ENCODE measurements at regions not wholly inside any gene's neighbourhood (a gene's known extent, or its start where the extent isn't known, plus 50 kb on each side); places are given as distances from the start of the nearest gene placed in this dataset.
"Not testable (repeated sequence)": the region's sequence is repeated elsewhere in the genome, so short reads cannot be mapped to it uniquely, and the experiment has no call there.

DNA sequence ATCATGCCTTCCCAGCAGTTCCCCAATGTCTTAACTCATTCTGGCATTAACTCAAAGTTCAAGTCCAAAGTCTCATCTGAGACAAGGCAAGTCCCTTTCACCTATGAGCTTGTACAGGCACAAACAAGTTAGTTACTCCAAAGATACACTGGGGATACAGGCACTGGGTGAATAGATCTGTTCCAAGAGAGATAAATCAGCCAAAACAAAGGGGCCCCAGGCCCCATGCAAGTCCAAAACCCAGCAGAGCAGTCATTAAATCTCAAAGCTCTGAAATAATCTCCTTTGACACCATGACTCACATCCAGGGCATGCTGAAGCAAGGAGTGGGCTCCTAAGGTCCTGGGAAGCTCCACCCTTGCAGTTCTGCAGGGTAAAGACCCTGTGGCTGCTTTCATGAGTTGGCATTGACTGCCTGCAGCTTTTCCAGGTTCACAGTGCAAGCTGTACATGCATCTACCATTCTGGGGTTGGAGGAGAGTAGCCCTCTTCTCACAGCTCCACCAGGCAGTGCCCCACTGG lies 332.2 kb upstream of the KIF2B start:
- no peak for DNase-seq (ENCODE audit: low read depth)

DNA sequence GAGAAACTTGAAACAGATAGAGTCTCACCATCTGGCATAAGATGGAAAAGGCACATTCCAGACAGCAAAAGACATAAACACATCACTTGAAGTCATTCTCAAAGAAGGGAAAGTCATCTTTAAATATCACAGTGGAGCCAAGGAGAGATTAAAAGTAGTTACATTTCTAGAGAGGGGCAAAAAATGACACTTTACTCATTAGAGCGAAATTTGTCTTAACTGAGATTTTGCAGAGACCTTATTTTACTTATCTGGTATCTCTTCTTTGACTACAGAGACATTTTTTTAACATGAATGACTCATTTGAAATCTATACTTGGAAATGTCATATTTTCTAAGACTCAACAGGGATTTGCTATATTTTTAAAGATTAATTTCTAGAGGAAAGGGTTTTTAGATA lies 339.0 kb upstream of the KIF2B start:
- DNase-seq (ENCODE audit: low read depth) = no peak

DNA sequence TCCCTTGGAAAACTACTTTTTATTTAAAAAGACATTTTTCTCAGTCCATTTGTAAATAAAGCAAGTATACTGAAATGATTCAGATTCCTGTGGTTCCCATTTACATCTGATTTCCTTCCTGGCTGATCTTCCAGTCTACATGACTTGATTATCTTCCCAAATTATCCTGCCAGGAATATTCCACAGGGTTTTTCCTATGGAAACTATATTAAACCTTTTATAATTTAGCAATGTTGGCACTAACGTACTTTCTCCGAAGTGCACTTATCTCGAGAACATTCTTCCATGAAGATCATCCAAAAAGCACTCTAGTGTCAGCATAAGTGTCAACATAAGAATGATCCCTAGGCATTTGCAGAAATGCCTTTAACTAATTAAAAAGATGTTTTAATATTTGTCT lies 347.7 kb upstream of the KIF2B start:
- no peak for DNase-seq (ENCODE audit: low read depth)

DNA sequence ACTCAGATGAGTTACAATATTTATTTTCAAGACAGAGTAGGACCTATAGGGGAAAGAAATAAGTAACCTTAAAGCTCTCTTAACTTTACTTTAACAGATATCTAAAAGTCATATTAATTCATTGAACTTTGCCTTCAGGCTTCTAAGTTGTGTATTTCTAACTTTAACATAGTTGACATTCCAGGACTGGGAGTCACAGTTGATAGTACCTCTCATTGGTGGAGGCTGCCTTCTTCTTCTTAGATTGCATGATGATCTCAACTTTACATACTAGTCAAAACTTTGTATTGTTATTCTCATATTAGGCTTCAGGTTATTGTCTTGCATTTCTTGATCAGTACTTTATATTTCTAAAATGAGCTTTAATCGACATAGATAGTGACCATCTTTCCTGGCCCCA lies 350.1 kb upstream of the KIF2B start:
- no peak for DNase-seq (ENCODE audit: low read depth)

DNA sequence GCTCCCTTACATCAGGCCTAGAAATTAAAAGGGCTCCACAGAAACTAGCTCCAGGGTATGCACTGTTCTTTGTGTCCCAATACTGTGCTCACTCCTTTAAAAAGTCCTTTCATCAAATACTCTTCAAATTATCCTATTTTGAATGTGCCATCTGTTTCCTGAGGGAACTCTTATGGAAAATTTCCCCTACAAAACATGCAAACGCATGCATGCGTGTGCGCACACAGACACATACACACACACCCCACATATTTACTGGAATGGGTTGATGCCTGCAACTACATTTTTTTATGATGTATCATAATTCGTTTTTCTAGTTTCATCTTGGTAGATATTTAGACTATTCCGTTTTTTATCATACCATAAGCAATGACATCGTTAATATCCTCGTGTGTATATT lies 351.2 kb upstream of the KIF2B start:
- no peak for DNase-seq (ENCODE audit: low read depth)

DNA sequence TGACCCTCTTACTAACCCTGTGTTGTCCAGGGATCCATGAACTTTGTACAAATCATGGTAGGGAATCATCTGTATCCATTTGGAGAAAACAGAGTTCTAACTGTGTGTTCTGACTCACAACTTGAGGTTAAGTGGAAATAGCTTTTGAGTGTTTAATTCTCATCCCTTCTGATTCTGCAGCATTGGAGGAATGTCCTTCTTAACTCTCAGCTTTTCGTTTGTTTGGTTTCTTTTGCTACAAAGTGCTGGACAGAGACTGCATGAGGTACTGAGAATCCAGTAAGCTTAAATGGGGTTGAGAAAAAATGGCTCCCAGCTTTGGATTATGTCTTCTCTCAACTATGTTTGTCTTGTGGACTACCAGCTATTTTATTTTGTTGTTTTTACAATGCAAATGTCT lies 352.1 kb upstream of the KIF2B start:
- no peak for DNase-seq (ENCODE audit: low read depth)

DNA sequence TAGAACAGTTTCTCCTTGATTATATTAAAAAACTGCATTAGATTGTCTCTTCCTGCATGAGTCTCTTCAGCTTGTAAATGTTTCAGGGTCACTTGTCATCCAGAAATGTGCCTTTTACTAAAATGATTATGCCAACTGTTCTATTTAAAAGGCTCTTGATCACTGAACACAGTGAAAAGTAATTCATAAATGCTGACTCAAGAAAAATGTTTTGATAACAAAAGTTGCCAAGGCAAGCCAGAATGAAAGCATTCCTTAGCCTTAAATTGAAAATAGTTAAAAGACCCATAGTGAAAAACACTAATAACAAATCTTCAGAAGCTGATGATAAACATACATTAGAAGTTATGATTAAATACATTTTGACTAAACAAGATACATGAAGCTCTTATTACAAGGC lies 356.0 kb upstream of the KIF2B start:
- no peak for DNase-seq (ENCODE audit: low read depth)

DNA sequence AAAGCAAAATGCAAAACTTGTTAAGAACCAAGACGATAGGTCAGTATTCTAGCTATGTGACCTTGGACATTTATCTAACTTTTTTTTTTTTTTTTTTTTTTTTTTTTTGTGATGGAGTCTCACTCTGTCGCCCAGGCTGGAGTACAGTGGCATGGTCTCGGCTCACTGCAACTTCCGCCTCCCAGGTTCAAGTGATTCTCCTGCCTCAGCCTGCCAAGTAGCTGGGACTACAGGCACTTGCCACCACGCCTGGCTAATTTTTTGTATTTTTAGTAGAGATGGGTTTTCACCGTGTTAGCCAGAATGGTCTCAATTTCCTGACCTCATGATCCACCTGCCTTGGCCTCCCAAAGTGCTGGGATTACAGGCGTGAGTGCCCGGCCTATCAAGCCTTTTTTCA lies 358.3 kb upstream of the KIF2B start:
- not testable (repeated sequence) for DNase-seq (ENCODE audit: low read depth)

DNA sequence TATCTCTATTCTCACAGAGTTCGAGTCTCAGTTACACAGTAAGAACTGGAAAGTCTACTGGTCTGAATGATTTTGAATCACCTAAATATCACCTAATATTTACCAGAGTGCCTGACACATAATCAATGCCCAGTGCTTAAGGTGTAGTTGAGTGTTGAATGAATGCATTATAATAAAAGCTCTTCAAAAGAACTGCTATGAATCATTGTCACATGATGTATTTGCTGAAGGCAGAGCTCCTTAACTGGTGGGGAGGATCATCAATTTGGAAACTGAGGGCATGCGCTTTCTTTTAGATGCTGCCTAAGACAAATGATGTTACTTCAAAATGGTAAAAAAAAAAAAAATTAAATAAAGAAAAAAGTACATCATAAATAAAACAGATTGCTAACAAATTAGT lies 359.4 kb upstream of the KIF2B start:
- DNase-seq (ENCODE audit: low read depth) = no peak

DNA sequence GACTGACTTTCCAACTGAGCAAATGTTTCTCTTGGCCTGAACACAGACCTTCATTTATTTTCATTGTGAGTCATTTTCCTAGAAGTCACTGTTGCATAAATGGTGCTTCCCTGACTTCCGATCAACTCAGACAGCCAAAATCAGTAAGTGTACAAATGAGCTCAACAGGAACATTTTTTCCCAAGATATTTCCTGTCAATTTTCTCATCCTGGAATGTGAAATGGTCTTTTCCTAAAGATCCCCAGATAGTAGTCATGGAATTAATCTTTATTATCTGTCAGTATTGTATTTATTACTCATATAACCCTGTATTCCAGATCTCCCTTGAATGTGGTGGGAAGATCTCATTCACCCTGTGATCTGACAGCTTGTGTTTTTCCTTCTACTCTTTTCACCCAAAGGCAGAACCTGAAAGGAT lies 360.3 kb upstream of the KIF2B start:
- DNase-seq (ENCODE audit: low read depth) = no peak

DNA sequence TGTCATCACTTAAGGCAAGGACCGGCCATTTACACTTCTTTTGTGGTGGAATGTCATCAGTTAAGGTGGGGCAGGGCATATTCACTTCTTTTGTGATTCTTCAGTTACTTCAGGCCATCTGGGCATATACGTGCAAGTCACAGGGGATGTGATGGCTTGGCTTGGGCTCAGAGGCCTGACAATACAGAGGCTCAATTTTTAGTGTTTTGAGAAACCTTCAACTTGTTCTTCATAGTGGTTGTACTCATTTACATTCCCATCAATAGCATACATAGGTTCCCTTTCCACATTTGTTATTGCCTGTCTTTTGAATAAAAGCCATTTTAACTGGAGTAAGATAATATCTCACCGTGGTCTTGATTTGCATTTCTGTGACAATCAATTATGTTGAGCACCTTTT lies 366.8 kb upstream of the KIF2B start:
- not testable (repeated sequence) for DNase-seq (ENCODE audit: low read depth)

DNA sequence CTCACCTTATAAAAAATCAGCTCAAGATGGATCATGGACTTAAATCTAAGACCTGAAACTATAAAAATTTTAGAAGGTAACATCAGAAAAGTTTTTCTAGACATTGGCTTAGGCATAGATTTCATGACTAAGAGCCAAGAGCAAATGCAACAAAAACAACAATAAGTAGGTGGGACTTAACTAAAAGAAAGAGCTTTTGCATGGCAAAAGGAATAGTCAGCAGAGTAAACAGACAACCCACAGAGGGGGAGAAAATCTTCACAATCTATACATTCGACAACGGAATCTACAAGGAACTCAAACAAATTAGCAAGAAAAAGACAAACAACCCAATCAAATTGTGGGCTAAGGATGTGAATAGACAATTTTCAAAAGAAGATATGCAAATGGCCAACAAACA lies 368.4 kb upstream of the KIF2B start:
- DNase-seq (ENCODE audit: low read depth) = no peak

DNA sequence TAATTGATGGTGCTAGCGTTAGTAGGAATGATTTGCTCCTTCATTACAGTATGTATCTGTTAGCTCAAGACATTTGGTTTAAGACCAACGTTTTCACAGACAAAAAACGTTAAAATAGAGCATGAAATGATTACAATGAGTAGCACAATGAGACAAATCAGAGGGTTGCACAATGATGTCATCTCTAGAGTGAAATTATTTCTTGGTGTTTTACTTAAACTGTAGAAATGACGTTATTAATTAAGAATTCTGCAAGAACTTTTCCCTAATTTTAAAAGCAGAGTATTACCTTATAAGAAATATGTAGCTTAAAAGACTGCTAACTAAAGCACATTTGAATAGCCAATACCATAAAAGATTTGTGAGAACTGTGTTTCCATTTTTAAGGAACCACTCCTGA lies 373.4 kb upstream of the KIF2B start:
- no peak for DNase-seq (ENCODE audit: low read depth)

DNA sequence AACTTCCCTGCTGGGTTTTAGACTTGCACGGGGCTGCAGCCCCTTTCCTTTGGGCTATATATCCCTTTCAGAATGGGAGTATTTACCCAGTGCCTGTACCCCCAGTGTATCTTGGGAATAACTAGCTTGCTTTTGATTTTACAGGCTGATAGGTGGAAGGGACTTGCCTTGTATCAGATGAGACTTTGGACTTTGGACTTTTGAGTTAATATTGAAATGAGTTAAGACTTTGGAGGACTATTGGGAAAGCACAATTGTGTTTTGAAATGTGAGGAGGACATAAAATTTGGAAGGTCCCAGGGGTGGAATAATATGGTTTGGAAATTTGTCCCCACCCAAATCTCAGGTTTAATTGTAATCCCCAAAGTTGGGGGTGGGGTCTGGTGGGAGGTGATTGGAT lies 393.8 kb upstream of the KIF2B start:
- DNase-seq (ENCODE audit: low read depth) = no peak

DNA sequence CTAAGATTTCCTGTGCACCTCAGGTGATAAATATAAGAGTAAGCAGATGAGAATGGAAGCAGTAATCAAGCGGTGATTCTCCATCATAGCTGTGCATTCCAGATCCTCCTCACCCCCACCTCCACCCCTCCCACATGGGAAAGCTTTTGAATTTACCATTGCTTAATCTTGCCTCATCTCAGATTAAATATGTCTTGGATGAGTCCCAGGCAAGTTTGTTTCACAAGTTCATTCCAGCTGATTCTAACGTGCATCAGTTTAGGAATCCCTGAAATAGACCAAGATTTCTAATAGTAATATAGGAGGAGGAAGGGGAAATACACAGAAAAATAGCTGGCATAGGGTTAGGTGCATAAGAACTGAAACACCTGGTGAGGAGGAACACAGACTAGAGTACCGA lies 396.2 kb upstream of the KIF2B start:
- no peak for DNase-seq (ENCODE audit: low read depth)

DNA sequence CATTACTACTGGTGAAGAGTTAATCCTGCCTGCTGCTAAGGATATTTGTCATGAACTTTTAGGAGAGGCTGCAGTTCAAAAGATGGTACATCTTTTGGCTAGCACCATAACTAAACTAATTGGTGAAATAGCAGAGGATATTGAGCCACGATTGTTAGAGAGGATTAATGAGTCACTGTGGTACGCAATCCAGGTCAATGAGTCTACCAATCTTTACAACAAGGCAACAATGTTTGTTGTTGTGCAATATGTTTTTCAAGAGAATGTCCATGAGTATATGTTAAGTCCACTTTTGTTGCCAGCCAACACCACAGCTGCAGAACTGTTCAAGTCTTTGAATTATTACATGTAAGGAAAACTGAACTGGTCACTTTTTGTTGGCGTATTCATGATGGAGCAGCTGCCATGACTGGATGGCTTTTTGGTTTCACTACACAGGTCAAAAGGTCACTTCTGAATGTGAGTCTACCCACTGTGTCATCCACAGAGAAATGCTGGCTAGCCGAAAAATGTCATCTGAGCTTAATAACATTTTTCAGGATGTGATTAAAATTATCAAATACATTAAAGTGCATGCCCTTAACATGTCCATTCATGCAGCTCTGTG lies 402.6 kb upstream of the KIF2B start:
- DNase-seq (ENCODE audit: low read depth) = no peak

DNA sequence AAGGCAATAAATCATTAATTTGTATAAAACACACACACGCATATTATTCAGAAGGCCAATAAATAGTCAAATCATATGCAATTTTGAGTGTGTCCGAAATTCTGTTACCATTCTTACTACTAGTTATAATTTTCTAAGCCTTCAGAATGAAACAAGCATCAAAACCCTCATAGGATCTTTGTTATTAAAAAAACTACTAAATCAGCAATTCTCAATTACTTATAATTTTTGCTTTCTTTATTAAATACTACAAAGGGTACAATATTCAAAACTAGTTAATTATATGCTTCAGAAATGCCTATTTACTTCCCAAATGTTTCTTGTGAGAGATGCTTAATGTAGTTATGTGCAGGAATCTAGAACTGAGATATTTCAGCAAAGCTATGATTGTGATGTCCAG lies 413.1 kb upstream of the KIF2B start:
- DNase-seq (ENCODE audit: low read depth) = no peak

DNA sequence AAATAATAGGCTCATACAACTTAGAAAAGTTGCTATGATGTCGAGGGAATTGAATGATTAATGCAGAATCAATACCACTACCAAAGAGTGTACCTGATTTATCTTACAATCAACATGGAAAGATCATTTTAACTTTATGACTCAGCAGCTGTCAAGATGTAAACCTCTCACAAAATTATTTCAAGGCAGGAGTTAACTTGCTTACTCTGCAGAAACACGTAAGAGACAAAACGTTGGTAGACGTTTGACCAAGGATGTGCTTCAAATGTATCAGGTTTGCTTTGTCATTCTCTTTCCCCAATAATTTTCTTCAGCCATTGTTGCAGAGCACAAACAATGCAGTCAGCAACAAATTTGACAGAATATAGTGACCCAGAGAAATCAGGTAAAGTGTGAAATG lies 415.8 kb upstream of the KIF2B start:
- DNase-seq (ENCODE audit: low read depth) = no peak

DNA sequence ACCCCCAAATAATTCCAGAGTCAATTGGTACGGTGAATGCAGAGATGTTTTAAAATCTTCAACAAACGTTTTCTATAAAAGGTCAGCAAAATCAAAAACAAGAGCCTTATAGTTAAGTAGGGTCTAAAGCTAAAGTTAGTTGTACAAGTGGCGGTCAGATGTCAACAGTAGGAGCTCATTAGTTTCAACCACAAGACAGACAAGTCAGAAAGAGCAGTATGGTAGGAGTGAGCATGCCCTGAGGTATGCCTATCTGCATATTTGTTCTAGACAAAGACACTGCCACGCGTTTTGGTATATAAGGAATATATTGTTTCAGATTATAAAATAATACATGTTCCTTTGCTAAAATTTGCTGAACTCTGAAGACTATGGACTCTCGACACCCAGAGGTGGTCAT lies 431.5 kb upstream of the KIF2B start:
- DNase-seq (ENCODE audit: low read depth) = no peak

DNA sequence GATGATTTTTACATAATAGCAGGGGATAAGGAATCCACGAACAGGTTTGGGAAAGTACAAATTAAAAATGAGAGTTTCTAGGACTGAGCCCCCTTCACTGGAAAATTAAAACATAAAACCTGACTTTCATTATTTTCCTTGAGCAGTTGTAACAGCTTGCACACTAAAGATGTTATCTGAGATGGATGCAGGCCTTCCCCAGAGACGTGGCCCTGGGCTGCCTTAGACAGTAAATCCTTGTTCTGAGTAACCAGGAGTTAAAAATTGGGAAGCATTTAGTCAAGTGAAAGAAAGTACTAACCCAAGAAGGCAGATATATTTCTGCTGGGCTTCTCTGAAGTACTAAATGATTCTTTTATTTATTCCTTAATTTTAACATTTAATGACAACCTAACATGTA lies 432.2 kb upstream of the KIF2B start:
- DNase-seq (ENCODE audit: low read depth) = no peak

DNA sequence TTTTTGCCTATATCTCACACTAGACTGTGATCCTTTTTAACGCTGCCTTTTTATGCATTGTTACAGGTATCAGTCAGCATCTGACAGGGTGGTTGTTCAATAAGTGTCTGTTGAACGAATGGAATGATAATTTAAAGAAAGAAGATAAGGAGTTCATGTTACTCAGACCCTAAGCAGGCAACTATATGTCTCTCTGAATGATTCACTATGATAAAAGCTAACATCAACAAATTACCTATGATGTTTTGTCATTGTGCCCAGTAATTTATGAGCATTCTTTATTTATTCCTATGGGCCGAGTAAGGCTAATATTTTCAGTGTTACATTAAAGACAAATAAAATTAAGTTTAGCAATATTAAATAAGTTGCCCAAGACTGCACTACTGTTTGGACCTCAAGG lies 435.0 kb upstream of the KIF2B start:
- DNase-seq (ENCODE audit: low read depth) = no peak

DNA sequence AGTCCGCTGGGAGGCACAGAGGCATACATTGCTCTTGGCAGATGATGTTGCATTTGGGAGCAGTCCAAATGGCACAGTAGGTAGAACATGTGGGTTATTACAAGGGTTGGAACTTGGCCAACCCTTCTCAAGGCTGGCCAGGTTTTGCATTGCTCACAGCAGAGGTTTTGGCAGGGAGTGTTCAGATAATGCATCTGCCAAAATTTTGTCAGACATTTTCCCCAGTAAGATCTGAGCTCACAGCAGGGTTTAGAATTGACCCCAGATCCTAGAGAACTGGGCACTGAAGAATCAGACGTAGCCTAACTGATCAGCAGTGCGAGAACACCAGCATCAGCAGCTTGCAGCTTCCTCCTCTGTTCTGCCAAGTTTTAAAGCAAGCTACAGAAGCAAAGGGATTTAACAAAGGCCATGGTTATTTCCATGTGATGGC lies 468.8 kb upstream of the KIF2B start:
- no peak for DNase-seq (ENCODE audit: low read depth)

DNA sequence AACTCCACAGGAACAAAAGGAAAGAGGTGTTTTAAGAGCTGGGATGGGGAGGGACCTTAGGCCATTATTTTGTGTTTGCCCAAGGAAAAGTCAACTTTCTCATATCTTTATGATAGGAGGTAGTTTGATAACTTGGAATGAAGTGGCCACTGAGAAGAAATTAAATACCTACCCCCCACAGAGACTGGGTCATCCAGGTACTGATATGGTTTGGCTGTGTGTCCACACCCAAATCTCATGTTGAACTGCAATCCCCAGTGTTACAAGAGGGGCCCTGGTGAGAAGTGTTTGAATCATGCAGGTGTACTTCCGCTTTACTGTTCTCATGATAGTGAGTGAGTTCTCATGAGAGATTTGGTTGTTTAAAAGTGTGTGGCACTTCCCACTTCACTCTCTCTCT lies 477.9 kb upstream of the KIF2B start:
- DNase-seq (ENCODE audit: low read depth) = no peak

DNA sequence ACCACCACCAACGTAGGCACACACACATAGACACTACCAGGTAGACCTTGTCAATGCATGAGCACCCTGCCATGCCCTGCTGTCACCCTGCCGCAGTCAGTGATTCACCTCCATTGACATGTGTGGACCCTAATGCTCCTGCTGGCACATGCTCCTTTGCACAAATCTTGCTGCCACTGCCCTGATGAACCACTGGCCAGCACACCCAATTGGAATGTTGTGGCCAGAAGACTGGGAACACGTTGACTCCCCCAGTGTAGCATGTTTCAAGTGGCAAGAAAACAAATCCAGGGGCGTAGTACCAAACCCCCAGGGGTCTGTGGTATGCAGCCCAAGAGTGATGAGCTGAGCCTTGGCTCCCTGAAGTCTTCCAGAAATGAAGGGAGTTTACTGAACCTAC lies 486.4 kb upstream of the KIF2B start:
- DNase-seq (ENCODE audit: low read depth) = no peak

DNA sequence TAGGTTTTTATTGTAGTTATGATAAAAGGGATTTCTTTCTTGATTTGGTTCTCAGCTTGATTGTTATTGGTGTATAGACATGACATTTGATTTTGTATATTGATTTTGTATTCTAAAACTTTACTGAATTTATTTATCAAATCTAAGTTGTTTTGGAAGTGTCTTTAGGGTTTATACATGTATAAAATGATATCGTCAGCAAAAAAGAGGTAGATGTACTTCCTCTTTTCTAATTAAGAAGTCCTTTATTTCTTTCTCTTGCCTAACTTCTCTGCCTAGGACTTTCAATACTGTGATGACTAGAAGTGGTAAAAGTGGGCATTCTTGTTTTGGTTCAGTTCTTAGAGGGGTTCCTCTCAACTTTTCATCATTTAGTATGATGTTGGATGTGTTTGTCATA lies 487.3 kb upstream of the KIF2B start:
- DNase-seq (ENCODE audit: low read depth) = no peak

Data from Daoy (cell line).